ENCODE measurements at regions not wholly inside any gene's neighbourhood (a gene's known extent, or its start where the extent isn't known, plus 50 kb on each side); places are given as distances from the start of the nearest gene placed in this dataset.
"Not testable (repeated sequence)": the region's sequence is repeated elsewhere in the genome, so short reads cannot be mapped to it uniquely, and the experiment has no call there.

GRCh38 chr21:35273333-35273732, 224.2 kb upstream of the RUNX1 start:
- Histone ChIP-seq H3K9ac (ENCODE audit: insufficient read depth in 1 of 2, low read length in 2 of 2) (no peak overlapping the region), H3K27ac (ENCODE audit: low read depth in 1 of 2, low read length in 1 of 2) (no peak overlapping the region), H3K4me1 (ENCODE audit: control insufficient read depth in 5 of 5, insufficient read depth in 5 of 5, low read length in 5 of 5) (no peaks in the 10 kb centered on the region), H3K36me3 (ENCODE audit: control insufficient read depth in 4 of 4, insufficient read depth in 4 of 4, low read length in 4 of 4) (no peaks in the 10 kb centered on the region), H3K27me3 (ENCODE audit: control insufficient read depth in 3 of 3, insufficient read depth in 3 of 3, low read length in 2 of 3) (no peaks in the 10 kb centered on the region), H3K9me3 (ENCODE audit: control insufficient read depth in 4 of 4, insufficient read depth in 3 of 4, low read length in 3 of 4) (no peaks in the 10 kb centered on the region), H3K4me3 (no peak overlapping the region)
- ATAC-seq (ENCODE audit: insufficient read depth, low FRiP score) (no peak), DNase-seq (peak in 1 of 3 donors; percentile 47)
- 63 to 72% methylated on average over 3 of the region's 3 CpGs for WGBS, 2 donors
- no peak for TF ChIP-seq CTCF (IDR thresholded peaks at IDR 0.05; ENCODE audit: control extremely low read depth, extremely low read depth)

- not testable (repeated sequence) for ATAC-seq (ENCODE audit: insufficient read depth, low FRiP score); H3K27me3 ChIP-seq (ENCODE audit: control insufficient read depth in 3 of 3, insufficient read depth in 3 of 3, low read length in 2 of 3); H3K27ac ChIP-seq (ENCODE audit: low read depth in 1 of 2, low read length in 1 of 2); H3K9ac ChIP-seq (ENCODE audit: insufficient read depth in 1 of 2, low read length in 2 of 2); H3K9me3 ChIP-seq (ENCODE audit: control insufficient read depth in 4 of 4, insufficient read depth in 3 of 4, low read length in 3 of 4); H3K4me1 ChIP-seq (ENCODE audit: control insufficient read depth in 5 of 5, insufficient read depth in 5 of 5, low read length in 5 of 5); DNase-seq; H3K4me3 ChIP-seq; H3K36me3 ChIP-seq (ENCODE audit: control insufficient read depth in 4 of 4, insufficient read depth in 4 of 4, low read length in 4 of 4)
- WGBS, 2 donors = 93 to 96% methylated on average over 3 of the region's 4 CpGs
Measured at GRCh38 chr21:35271344-35272118, 222.4 kb upstream of the RUNX1 start.

DNA sequence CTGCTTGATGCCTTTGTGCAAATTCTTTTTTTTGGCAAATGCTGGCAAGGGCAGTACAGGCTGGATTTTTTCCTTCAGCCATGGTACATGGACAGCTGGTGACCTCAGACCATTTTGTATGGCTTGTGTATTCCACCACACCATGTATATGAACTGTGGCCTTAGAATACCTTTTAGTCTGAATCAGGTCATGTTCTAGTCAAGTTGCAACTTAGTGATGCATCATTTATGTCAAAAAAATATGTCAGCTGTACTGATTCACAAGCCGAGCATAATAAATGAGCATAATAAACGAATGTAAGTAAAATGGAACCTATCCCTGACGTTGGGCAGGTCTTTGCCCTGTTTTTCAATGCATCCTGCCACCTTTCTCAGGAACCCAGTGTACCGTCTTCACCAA, 219.7 kb upstream of the RUNX1 start:
- WGBS, 2 donors = 86 to 88% methylated on average over 4 of the region's 4 CpGs
- DNase-seq = no peak
- TF ChIP-seq CTCF (IDR thresholded peaks at IDR 0.05; ENCODE audit: control extremely low read depth, extremely low read depth) = no peak
- no peak for ATAC-seq (ENCODE audit: insufficient read depth, low FRiP score)
- no peak overlapping the region for H3K9ac ChIP-seq (ENCODE audit: insufficient read depth in 1 of 2, low read length in 2 of 2)
- no peaks in the 10 kb centered on the region for H3K9me3 ChIP-seq (ENCODE audit: control insufficient read depth in 4 of 4, insufficient read depth in 3 of 4, low read length in 3 of 4)
- no peaks in the 10 kb centered on the region for H3K36me3 ChIP-seq (ENCODE audit: control insufficient read depth in 4 of 4, insufficient read depth in 4 of 4, low read length in 4 of 4)
- no peak overlapping the region for H3K27ac ChIP-seq (ENCODE audit: low read depth in 1 of 2, low read length in 1 of 2)
- no peaks in the 10 kb centered on the region for H3K4me1 ChIP-seq (ENCODE audit: control insufficient read depth in 5 of 5, insufficient read depth in 5 of 5, low read length in 5 of 5)
- H3K27me3 ChIP-seq (ENCODE audit: control insufficient read depth in 3 of 3, insufficient read depth in 3 of 3, low read length in 2 of 3) = no peaks in the 10 kb centered on the region
- no peak overlapping the region for H3K4me3 ChIP-seq

DNA sequence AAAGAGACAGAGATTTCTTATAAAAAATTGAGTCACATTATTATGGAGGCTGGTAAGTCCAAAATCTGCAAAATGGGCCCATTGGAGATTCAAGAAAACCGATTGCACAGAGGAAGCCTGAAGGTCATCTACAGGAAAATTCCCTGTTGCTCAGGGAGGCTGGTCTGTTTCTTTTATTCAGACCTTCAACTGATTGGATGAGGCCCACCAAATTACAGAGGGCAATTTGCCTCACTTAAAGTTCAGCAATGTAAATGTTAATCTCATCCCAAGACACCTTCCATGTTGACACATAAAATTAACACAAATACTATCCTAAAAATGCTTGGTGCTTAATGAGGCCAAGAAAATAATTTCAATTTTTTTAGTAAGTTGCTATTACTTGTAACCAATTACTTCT, 219.2 kb upstream of the RUNX1 start:
- no peak for DNase-seq
- Histone ChIP-seq H3K4me1 (ENCODE audit: control insufficient read depth in 5 of 5, insufficient read depth in 5 of 5, low read length in 5 of 5) (no peaks in the 10 kb centered on the region), H3K27me3 (ENCODE audit: control insufficient read depth in 3 of 3, insufficient read depth in 3 of 3, low read length in 2 of 3) (no peaks in the 10 kb centered on the region), H3K27ac (ENCODE audit: low read depth in 1 of 2, low read length in 1 of 2) (no peak overlapping the region), H3K4me3 (no peak overlapping the region), H3K36me3 (ENCODE audit: control insufficient read depth in 4 of 4, insufficient read depth in 4 of 4, low read length in 4 of 4) (no peaks in the 10 kb centered on the region), H3K9ac (ENCODE audit: insufficient read depth in 1 of 2, low read length in 2 of 2) (no peak overlapping the region), H3K9me3 (ENCODE audit: control insufficient read depth in 4 of 4, insufficient read depth in 3 of 4, low read length in 3 of 4) (no peaks in the 10 kb centered on the region)
- TF ChIP-seq CTCF (IDR thresholded peaks at IDR 0.05; ENCODE audit: control extremely low read depth, extremely low read depth) = no peak
- 68 to 88% methylated on average over 1 of the region's 1 CpG for WGBS, 2 donors
- ATAC-seq (ENCODE audit: insufficient read depth, low FRiP score) = no peak
